HL-60 (cell line): ENCODE measurements at regions not wholly inside any gene's neighbourhood (a gene's known extent, or its start where the extent isn't known, plus 50 kb on each side); places are given as distances from the start of the nearest gene placed in this dataset.

Source experiments
- CTCF ChIP-seq: IDR thresholded peaks from one replicate; pipeline ENCODE4 v1.5.1; 2011; ENCODE audit warnings: low read length, control low read depth, inconsistent platforms; ENCODE audit not compliant: insufficient read depth
- POLR2AphosphoS5 ChIP-seq: IDR thresholded peaks from 2 replicates; pipeline ENCODE4 v1.6.1; 2012; ENCODE audit warnings: low read depth
- REST ChIP-seq: IDR thresholded peaks from 2 replicates; pipeline ENCODE4 v1.6.1; 2012; ENCODE audit warnings: low read depth; ENCODE audit not compliant: insufficient replicate concordance

- TF ChIP-seq CTCF, result no peak
- TF ChIP-seq REST, result no peak
- TF ChIP-seq POLR2AphosphoS5, result no peak
Measured at GRCh38 chr20:4597215-4597614, 89.0 kb upstream of the PRNP start.
